Astrocyte (in vitro differentiated cells and primary cell): ENCODE measurements at regions not wholly inside any gene's neighbourhood (a gene's known extent, or its start where the extent isn't known, plus 50 kb on each side); places are given as distances from the start of the nearest gene placed in this dataset.

Experiments used
- DNase-seq: peaks from one replicate; pipeline ENCODE4 v3.0.0-alpha.2; 2010; ENCODE audit warnings: low read depth
- FAIRE-seq: peaks from 2 replicates; lab custom pipeline; 2011; peaks lifted over from hg19 to GRCh38; lab: Jason Lieb, UNC
- H2AFZ ChIP-seq: 2 replicates; pipeline ENCODE4 v1.6.0; 2012; ENCODE audit warnings: low read depth, low read length, inconsistent platforms
- H3K27ac ChIP-seq: 2 replicates; pipeline ENCODE4 v1.5.1; 2011; ENCODE audit warnings: low read depth, low read length, inconsistent platforms
- H3K27me3 ChIP-seq: 2 replicates; pipeline ENCODE4 v1.6.0; 2011; ENCODE audit warnings: low read length, inconsistent platforms; ENCODE audit not compliant: insufficient read depth
- H3K36me3 ChIP-seq: 2 replicates; pipeline ENCODE4 v1.5.1; 2011; ENCODE audit warnings: low read length, inconsistent platforms; ENCODE audit not compliant: insufficient read depth
- H3K4me1 ChIP-seq: 2 replicates; pipeline ENCODE4 v1.5.1; 2011; ENCODE audit warnings: low read length, inconsistent platforms; ENCODE audit not compliant: insufficient read depth
- H3K4me2 ChIP-seq: 2 replicates; pipeline ENCODE4 v1.6.0; 2012; ENCODE audit warnings: low read length, inconsistent platforms
- H3K4me3 ChIP-seq: 2 replicates; pipeline ENCODE4 v1.5.1; 2011; ENCODE audit warnings: low read depth, mild to moderate bottlenecking, low read length, inconsistent platforms; ENCODE audit not compliant: insufficient read depth
- H3K79me2 ChIP-seq: 2 replicates; pipeline ENCODE4 v1.6.0; 2012; ENCODE audit warnings: mild to moderate bottlenecking, low read length, inconsistent platforms; ENCODE audit not compliant: insufficient read depth
- H3K9ac ChIP-seq: 2 replicates; pipeline ENCODE4 v1.6.0; 2012; ENCODE audit warnings: mild to moderate bottlenecking, low read length, inconsistent platforms
- H3K9me3 ChIP-seq: 2 replicates; pipeline ENCODE4 v1.5.1; 2012; ENCODE audit warnings: low read depth, mild to moderate bottlenecking, low read length, inconsistent platforms; ENCODE audit not compliant: insufficient read depth
- H4K20me1 ChIP-seq: 2 replicates; pipeline ENCODE4 v1.6.0; 2012; ENCODE audit warnings: low read length, inconsistent platforms; ENCODE audit not compliant: insufficient read depth
- H3K27ac Mint-ChIP-seq: one replicate; pipeline ENCODE4 v1.8.0; 2021; ENCODE audit warnings: mild to moderate bottlenecking, mixed read lengths; ENCODE audit not compliant: unreplicated experiment
- H3K27me3 Mint-ChIP-seq: one replicate; pipeline ENCODE4 v1.8.0; 2021; ENCODE audit warnings: low read depth, mixed read lengths; ENCODE audit not compliant: unreplicated experiment
- H3K36me3 Mint-ChIP-seq: one replicate; pipeline ENCODE4 v1.8.0; 2021; ENCODE audit warnings: low read depth, mixed read lengths; ENCODE audit not compliant: unreplicated experiment
- H3K4me1 Mint-ChIP-seq: one replicate; pipeline ENCODE4 v1.8.0; 2021; ENCODE audit warnings: low read depth, mixed read lengths; ENCODE audit not compliant: unreplicated experiment
- H3K4me3 Mint-ChIP-seq: one replicate; pipeline ENCODE4 v1.8.0; 2021; ENCODE audit warnings: mild to moderate bottlenecking, moderate library complexity, mixed read lengths; ENCODE audit not compliant: unreplicated experiment
- H3K9me3 Mint-ChIP-seq: one replicate; pipeline ENCODE4 v1.8.0; 2021; ENCODE audit warnings: mild to moderate bottlenecking, mixed read lengths; ENCODE audit not compliant: unreplicated experiment
- CTCF ChIP-seq: IDR thresholded peaks from 2 replicates; pipeline ENCODE4 v1.5.1; 2011; ENCODE audit warnings: low read depth, mild to moderate bottlenecking, inconsistent platforms, low read length, moderate library complexity; ENCODE audit not compliant: insufficient read depth
- EZH2 ChIP-seq: IDR thresholded peaks from 2 replicates; pipeline ENCODE4 v1.6.1; 2012; ENCODE audit warnings: mild to moderate bottlenecking, low read length, inconsistent platforms; ENCODE audit not compliant: insufficient read depth

- Mint-ChIP-seq H3K36me3 (no peaks in the 10 kb centered on the region), H3K27ac (no peak overlapping the region), H3K4me3 (no peak overlapping the region), H3K4me1 (no peaks in the 10 kb centered on the region), H3K27me3 (peaks cover 3% of the 10 kb centered on the region), H3K9me3 (no peaks in the 10 kb centered on the region)
- Histone ChIP-seq H3K4me1 (no peaks in the 10 kb centered on the region), H3K4me2 (no peak overlapping the region), H3K27ac (no peak overlapping the region), H3K9me3 (no peaks in the 10 kb centered on the region), H3K9ac (no peak overlapping the region), H3K4me3 (no peak overlapping the region), H3K27me3 (no peaks in the 10 kb centered on the region), H3K36me3 (no peaks in the 10 kb centered on the region), H4K20me1 (no peaks in the 10 kb centered on the region), H3K79me2 (no peaks in the 10 kb centered on the region), H2AFZ (no peak overlapping the region)
- FAIRE-seq (no peak), DNase-seq (no peak)
- TF ChIP-seq EZH2 = no peak
- TF ChIP-seq CTCF = no peak
Observed at GRCh38 chr5:114070093-114070722, 291.7 kb upstream of the KCNN2 start.

GRCh38 chr5:114089259-114089658, 272.6 kb upstream of the KCNN2 start:
- peaks cover 3% of the 10 kb centered on the region for H3K27me3 Mint-ChIP-seq
- DNase-seq (no peak), FAIRE-seq (no peak)
- TF ChIP-seq CTCF (no peak), EZH2 (no peak)
- Histone ChIP-seq H2AFZ (no peak overlapping the region), H4K20me1 (no peaks in the 10 kb centered on the region), H3K27ac (no peak overlapping the region), H3K4me3 (no peak overlapping the region), H3K36me3 (no peaks in the 10 kb centered on the region), H3K4me2 (no peak overlapping the region), H3K79me2 (no peaks in the 10 kb centered on the region), H3K27me3 (no peaks in the 10 kb centered on the region), H3K4me1 (no peaks in the 10 kb centered on the region), H3K9me3 (peaks cover 3% of the 10 kb centered on the region), H3K9ac (no peak overlapping the region)
- no peaks in the 10 kb centered on the region for H3K4me1 Mint-ChIP-seq
- H3K27ac Mint-ChIP-seq = no peak overlapping the region
- no peak overlapping the region for H3K4me3 Mint-ChIP-seq
- H3K9me3 Mint-ChIP-seq = peaks cover 16% of the 10 kb centered on the region
- H3K36me3 Mint-ChIP-seq = no peaks in the 10 kb centered on the region

GRCh38 chr5:114097570-114097969, 264.3 kb upstream of the KCNN2 start:
- Mint-ChIP-seq H3K4me1 (no peaks in the 10 kb centered on the region), H3K27me3 (peaks cover 3% of the 10 kb centered on the region), H3K36me3 (no peaks in the 10 kb centered on the region), H3K27ac (no peak overlapping the region), H3K4me3 (no peak overlapping the region), H3K9me3 (peaks cover 7% of the 10 kb centered on the region)
- no peak overlapping the region for H3K27ac ChIP-seq
- H3K4me1 ChIP-seq = no peaks in the 10 kb centered on the region
- no peak for FAIRE-seq
- no peaks in the 10 kb centered on the region for H3K27me3 ChIP-seq
- H2AFZ ChIP-seq = no peak overlapping the region
- no peaks in the 10 kb centered on the region for H3K79me2 ChIP-seq
- no peak overlapping the region for H3K4me2 ChIP-seq
- H4K20me1 ChIP-seq = no peaks in the 10 kb centered on the region
- H3K9ac ChIP-seq = no peak overlapping the region
- no peak for DNase-seq
- no peaks in the 10 kb centered on the region for H3K36me3 ChIP-seq
- TF ChIP-seq CTCF = no peak
- TF ChIP-seq EZH2 = no peak
- no peaks in the 10 kb centered on the region for H3K9me3 ChIP-seq
- H3K4me3 ChIP-seq = no peak overlapping the region
